SK-N-SH (cell line): ENCODE measurements at regions not wholly inside any gene's neighbourhood (a gene's known extent, or its start where the extent isn't known, plus 50 kb on each side); places are given as distances from the start of the nearest gene placed in this dataset.

Experiments
- CTCF ChIA-PET: fragments of 300-600, 350-600 bp; formaldehyde crosslinking; extraction: SDS; loops from one replicate; lab custom pipeline; 2021; lab: Yijun Ruan, JAX
- POLR2A ChIA-PET: fragments of 350-600 bp; sonication (Branson Sonifier 250); formaldehyde crosslinking; extraction: SDS; loops from one replicate; lab custom pipeline; 2020; ENCODE audit warnings: antibody characterized with exemption, inconsistent platforms; lab: Yijun Ruan, JAX
- DNase-seq: peaks from one replicate; pipeline ENCODE4 v3.0.0; 2012
- H2AFZ ChIP-seq: fragments of 200-600 bp; sonication (generic); 2 replicates; pipeline ENCODE4 v1.8.1; 2016; ENCODE audit warnings: antibody characterized with exemption, mild to moderate bottlenecking, low read depth
- H3F3A ChIP-seq: fragments of 200-600 bp; sonication (generic); replicated peaks from 2 replicates; pipeline ENCODE3; 2016; ENCODE audit warnings: antibody characterized with exemption, mild to moderate bottlenecking; ENCODE audit not compliant: insufficient read depth
- H3K27ac ChIP-seq, 2 experiments: fragments of 200-500 bp in 1 of 2; fragments of 200-600 bp in 1 of 2; sonication (Bioruptor generic) in 1 of 2; sonication (generic), shearing (Covaris generic) in 1 of 2; 2 replicates each; pipeline versions ENCODE4 v1.5.1 to v1.6.1; 2014 to 2016; ENCODE audit warnings: low read depth in 2 of 2, inconsistent platforms in 1 of 2, low read length in 1 of 2, mild to moderate bottlenecking in 1 of 2, mixed read lengths in 1 of 2
- H3K27me3 ChIP-seq: fragments of 200-600 bp; sonication (generic), shearing (Covaris generic); 2 replicates; pipeline ENCODE4 v1.6.1; 2016; ENCODE audit warnings: mixed run types; ENCODE audit not compliant: insufficient read depth
- H3K36me3 ChIP-seq, 2 experiments: fragments of 200-500 bp in 1 of 2; fragments of 200-600 bp in 1 of 2; sonication (Bioruptor generic) in 1 of 2; sonication (generic) in 1 of 2; replicated peaks in 1 of 2; 2 replicates each; pipeline versions ENCODE3 to v1.5.1; 2014 to 2016; ENCODE audit warnings: low read length in 1 of 2, mild to moderate bottlenecking in 1 of 2; ENCODE audit not compliant: insufficient read depth in 2 of 2, control insufficient read depth in 1 of 2
- H3K4me1 ChIP-seq, 2 experiments: fragments of 200-500 bp in 1 of 2; fragments of 200-600 bp in 1 of 2; sonication (Bioruptor generic) in 1 of 2; sonication (generic), shearing (Covaris generic) in 1 of 2; 2 replicates each; pipeline versions ENCODE4 v1.5.1 to v1.6.1; 2014 to 2016; ENCODE audit warnings: low read depth in 1 of 2, low read length in 1 of 2, mixed run types in 1 of 2; ENCODE audit not compliant: insufficient read depth in 2 of 2, control insufficient read depth in 1 of 2
- H3K4me2 ChIP-seq: fragments of 200-600 bp; sonication (generic), shearing (Covaris generic); 2 replicates; pipeline ENCODE4 v1.6.1; 2017; ENCODE audit warnings: mixed run types
- H3K4me3 ChIP-seq, 2 experiments: fragments of 200-500 bp in 1 of 2; fragments of 200-600 bp in 1 of 2; sonication (Bioruptor generic) in 1 of 2; sonication (generic), shearing (Covaris generic) in 1 of 2; 2 replicates each; pipeline versions ENCODE4 v1.5.1 to v1.8.1; 2014 to 2016; ENCODE audit warnings: low read depth in 2 of 2, inconsistent platforms in 1 of 2, low read length in 1 of 2, mild to moderate bottlenecking in 1 of 2, mixed read lengths in 1 of 2, moderate library complexity in 1 of 2
- H3K79me2 ChIP-seq: fragments of 200-600 bp; sonication (generic); 2 replicates; pipeline ENCODE4 v1.8.1; 2017; ENCODE audit warnings: mild to moderate bottlenecking; ENCODE audit not compliant: insufficient read depth
- H3K9ac ChIP-seq: fragments of 200-600 bp; sonication (generic); 2 replicates; pipeline ENCODE4 v1.6.1; 2017; ENCODE audit warnings: mixed run types
- H3K9me2 ChIP-seq: fragments of 200-600 bp; sonication (generic); 2 replicates; pipeline ENCODE4 v1.6.1; 2017; ENCODE audit warnings: mixed run types
- H3K9me3 ChIP-seq: fragments of 200-600 bp; sonication (generic); 2 replicates; pipeline ENCODE4 v1.6.1; 2017; ENCODE audit warnings: mixed run types, mild to moderate bottlenecking, moderate library complexity
- H4K20me1 ChIP-seq: fragments of 200-600 bp; sonication (generic); 2 replicates; pipeline ENCODE4 v1.6.1; 2017; ENCODE audit warnings: mild to moderate bottlenecking, mixed run types; ENCODE audit not compliant: insufficient read depth
- ELF1 ChIP-seq: IDR thresholded peaks from 2 replicates; pipeline ENCODE4 v1.4.0; 2012
- EP300 ChIP-seq, 2 experiments: IDR thresholded peaks; 2 replicates each; pipeline versions ENCODE4 v1.4.0 to v1.6.1; 2012; ENCODE audit warnings: borderline replicate concordance in 1 of 2, low read depth in 1 of 2, low read length in 1 of 2
- FOSL2 ChIP-seq: IDR thresholded peaks from 2 replicates; pipeline ENCODE4 v1.4.0; 2012; ENCODE audit warnings: low read depth, mild to moderate bottlenecking, moderate library complexity, borderline replicate concordance
- FOXJ3 ChIP-seq: sonication (generic); formaldehyde crosslinking; IDR thresholded peaks from 2 replicates; pipeline ENCODE4 v1.5.1; 2020; ENCODE audit warnings: mild to moderate bottlenecking, missing genetic modification reagents
- GATA2 ChIP-seq: sonication (generic); formaldehyde crosslinking; IDR thresholded peaks from 2 replicates; pipeline ENCODE4 v1.5.0; 2020; ENCODE audit warnings: mild to moderate bottlenecking, missing genetic modification reagents
- JUND ChIP-seq: IDR thresholded peaks from 2 replicates; pipeline ENCODE4 v1.4.0; 2012
- NRF1 ChIP-seq: IDR thresholded peaks from 2 replicates; pipeline ENCODE4 v1.6.1; 2012; ENCODE audit warnings: low read depth, mild to moderate bottlenecking, low read length
- SIN3A ChIP-seq: IDR thresholded peaks from 2 replicates; pipeline ENCODE4 v1.6.1; 2012; ENCODE audit warnings: low read depth, mild to moderate bottlenecking, low read length, moderate library complexity, borderline replicate concordance
- SMC3 ChIP-seq: IDR thresholded peaks from 2 replicates; pipeline ENCODE4 v1.6.1; 2012; ENCODE audit warnings: low read depth, low read length, improper control_type of control experiment
- YY1 ChIP-seq: IDR thresholded peaks from 2 replicates; pipeline ENCODE4 v1.4.0; 2012; ENCODE audit warnings: low read depth, mild to moderate bottlenecking
- WGBS: methylation state at CpG from one replicate; pipeline ENCODE4 v1.1.6; 2017; ENCODE audit warnings: low lambda C conversion rate; 5-methylcytosine and 5-hydroxymethylcytosine counted together
- TF ChIP-seq, protein P1 (sequence below): IDR thresholded peaks from 2 replicates; pipeline ENCODE4 v1.4.0; 2012; ENCODE audit warnings: low read depth, borderline replicate concordance
- TF ChIP-seq, protein P2 (sequence below): fragments of 150-350 bp; IDR thresholded peaks from 2 replicates; pipeline ENCODE4 v1.6.1; 2017; ENCODE audit warnings: antibody characterized with exemption, low read length, low read depth, borderline replicate concordance
- TF ChIP-seq, protein P3 (sequence below): IDR thresholded peaks from 2 replicates; pipeline ENCODE4; 2012
- TF ChIP-seq, protein P4 (sequence below): IDR thresholded peaks from 2 replicates; pipeline ENCODE4 v1.4.0; 2012; ENCODE audit warnings: low read depth
- TF ChIP-seq, protein P5 (sequence below): IDR thresholded peaks from 2 replicates; pipeline ENCODE4 v1.4.0; 2012; ENCODE audit warnings: low read depth, borderline replicate concordance

DNA sequence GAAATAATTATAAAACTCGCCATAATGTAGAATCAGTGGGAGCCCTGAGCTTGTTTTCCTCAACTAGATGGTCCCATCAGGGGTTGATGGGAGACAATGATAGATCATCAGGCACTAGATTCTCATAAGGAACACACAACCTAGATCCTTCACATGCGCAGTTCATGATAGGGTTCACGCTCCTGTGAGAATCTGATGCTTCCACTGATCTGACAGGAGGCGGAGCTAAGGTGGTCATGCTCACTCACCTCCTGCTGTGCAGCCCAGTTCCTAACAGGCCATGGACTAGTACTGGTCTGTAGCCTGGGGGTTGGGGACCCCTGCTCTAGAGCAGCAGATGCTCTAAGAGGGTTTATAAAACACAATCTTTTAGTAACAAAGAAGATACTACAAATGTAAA, 183.6 kb downstream of the ANXA2 start:
- Histone ChIP-seq H3K9me3 (no peaks in the 10 kb centered on the region), H3F3A (no peaks in the 10 kb centered on the region), H3K4me1 (no peaks in the 10 kb centered on the region)
- TF ChIP-seq EP300 (IDR thresholded peaks at IDR 0.05; ENCODE audit: borderline replicate concordance in 1 of 2, low read depth in 1 of 2, low read length in 1 of 2), result no peak
- TF ChIP-seq, all 33 proteins: peak for 0
- Histone ChIP-seq H3K27ac (no peak overlapping the region), H3K36me3 (no peaks in the 10 kb centered on the region), H3K9me2 (no peaks in the 10 kb centered on the region), H4K20me1 (no peaks in the 10 kb centered on the region), H3K4me3 (no peak overlapping the region), H3K4me2 (no peak overlapping the region), H3K79me2 (no peaks in the 10 kb centered on the region), H3K9ac (no peak overlapping the region), H2AFZ (no peak overlapping the region), H3K27me3 (no peaks in the 10 kb centered on the region; the same call in 1 of the 2 replicates)
- WGBS, result 34% methylated on average over 4 of the region's 4 CpGs
- POLR2A ChIA-PET, result no interaction called here
- DNase-seq, result no peak
- CTCF ChIA-PET, result interaction anchor here (1.0 to 1.5 kb wide), 2 partner anchors 11 to 112 kb away, joined by 3 read pairs; no protein-coding TSS in a partner anchor

DNA sequence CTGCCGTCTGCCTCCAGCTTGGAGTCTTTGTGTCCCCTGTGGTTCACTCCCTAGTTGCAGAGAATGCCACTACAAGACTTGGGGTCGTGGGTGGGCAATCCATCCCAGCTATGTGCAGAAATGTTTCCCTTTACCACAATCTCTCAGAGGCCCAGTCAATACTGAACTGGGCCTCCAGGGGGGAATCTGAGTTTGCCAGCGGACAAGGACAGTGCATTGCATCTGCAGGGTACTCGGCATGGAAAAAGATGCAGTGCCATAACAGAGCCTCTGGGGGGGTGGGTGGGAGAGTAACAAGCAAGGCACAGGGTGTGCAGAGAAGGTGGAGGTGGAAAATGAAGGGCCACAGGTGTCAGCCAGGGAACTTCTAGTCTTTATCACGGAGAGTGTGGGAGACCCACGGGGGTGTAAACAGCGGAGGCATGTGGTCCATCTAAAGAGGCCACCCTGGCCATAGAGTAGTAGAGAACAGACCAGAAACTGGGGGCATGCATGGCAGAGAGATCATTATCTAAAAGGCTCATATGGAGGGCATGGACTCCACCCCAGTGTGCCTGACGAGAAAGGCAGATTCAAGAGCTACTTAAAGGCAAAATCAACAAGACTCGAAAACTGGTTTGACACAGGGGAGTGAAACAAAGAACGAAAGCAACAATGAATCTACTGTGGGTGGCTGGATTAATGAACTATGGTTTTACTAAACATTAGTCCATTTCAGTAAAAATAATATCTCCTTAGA, 182.4 kb downstream of the ANXA2 start:
- no peak overlapping the region for H3K4me3 ChIP-seq
- H3K27me3 ChIP-seq, result no peaks in the 10 kb centered on the region; the same call in 1 of the 2 replicates
- no peaks in the 10 kb centered on the region for H4K20me1 ChIP-seq
- CTCF ChIA-PET, result interaction anchor here (1.3 to 1.4 kb wide), 2 partner anchors 35 to 110 kb away, joined by 3 to 5 read pairs; no protein-coding TSS in a partner anchor
- H3K9ac ChIP-seq, result no peak overlapping the region
- H3K9me2 ChIP-seq, result no peaks in the 10 kb centered on the region
- no peaks in the 10 kb centered on the region for H3K9me3 ChIP-seq
- H3K4me2 ChIP-seq, result no peak overlapping the region
- H3K36me3 ChIP-seq, result no peaks in the 10 kb centered on the region
- no peak overlapping the region for H3K27ac ChIP-seq
- no peak for TF ChIP-seq ELF1
- TF ChIP-seq, protein P1, sequence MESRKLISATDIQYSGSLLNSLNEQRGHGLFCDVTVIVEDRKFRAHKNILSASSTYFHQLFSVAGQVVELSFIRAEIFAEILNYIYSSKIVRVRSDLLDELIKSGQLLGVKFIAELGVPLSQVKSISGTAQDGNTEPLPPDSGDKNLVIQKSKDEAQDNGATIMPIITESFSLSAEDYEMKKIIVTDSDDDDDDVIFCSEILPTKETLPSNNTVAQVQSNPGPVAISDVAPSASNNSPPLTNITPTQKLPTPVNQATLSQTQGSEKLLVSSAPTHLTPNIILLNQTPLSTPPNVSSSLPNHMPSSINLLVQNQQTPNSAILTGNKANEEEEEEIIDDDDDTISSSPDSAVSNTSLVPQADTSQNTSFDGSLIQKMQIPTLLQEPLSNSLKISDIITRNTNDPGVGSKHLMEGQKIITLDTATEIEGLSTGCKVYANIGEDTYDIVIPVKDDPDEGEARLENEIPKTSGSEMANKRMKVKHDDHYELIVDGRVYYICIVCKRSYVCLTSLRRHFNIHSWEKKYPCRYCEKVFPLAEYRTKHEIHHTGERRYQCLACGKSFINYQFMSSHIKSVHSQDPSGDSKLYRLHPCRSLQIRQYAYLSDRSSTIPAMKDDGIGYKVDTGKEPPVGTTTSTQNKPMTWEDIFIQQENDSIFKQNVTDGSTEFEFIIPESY, result no peak
- TF ChIP-seq, protein P2, sequence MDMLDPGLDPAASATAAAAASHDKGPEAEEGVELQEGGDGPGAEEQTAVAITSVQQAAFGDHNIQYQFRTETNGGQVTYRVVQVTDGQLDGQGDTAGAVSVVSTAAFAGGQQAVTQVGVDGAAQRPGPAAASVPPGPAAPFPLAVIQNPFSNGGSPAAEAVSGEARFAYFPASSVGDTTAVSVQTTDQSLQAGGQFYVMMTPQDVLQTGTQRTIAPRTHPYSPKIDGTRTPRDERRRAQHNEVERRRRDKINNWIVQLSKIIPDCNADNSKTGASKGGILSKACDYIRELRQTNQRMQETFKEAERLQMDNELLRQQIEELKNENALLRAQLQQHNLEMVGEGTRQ, result no peak
- TF ChIP-seq GATA2 (CRISPR knock-in tag), result no peak
- no peak for TF ChIP-seq FOSL2
- TF ChIP-seq YY1, result no peak
- TF ChIP-seq, protein P3, sequence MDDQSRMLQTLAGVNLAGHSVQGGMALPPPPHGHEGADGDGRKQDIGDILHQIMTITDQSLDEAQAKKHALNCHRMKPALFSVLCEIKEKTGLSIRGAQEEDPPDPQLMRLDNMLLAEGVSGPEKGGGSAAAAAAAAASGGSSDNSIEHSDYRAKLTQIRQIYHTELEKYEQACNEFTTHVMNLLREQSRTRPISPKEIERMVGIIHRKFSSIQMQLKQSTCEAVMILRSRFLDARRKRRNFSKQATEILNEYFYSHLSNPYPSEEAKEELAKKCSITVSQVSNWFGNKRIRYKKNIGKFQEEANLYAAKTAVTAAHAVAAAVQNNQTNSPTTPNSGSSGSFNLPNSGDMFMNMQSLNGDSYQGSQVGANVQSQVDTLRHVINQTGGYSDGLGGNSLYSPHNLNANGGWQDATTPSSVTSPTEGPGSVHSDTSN, result no peak
- no peak for TF ChIP-seq SMC3
- no peak for TF ChIP-seq NRF1
- no peak for TF ChIP-seq JUND
- TF ChIP-seq, protein P4, sequence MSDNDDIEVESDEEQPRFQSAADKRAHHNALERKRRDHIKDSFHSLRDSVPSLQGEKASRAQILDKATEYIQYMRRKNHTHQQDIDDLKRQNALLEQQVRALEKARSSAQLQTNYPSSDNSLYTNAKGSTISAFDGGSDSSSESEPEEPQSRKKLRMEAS, result no peak
- no peak for TF ChIP-seq SIN3A
- TF ChIP-seq, protein P5, sequence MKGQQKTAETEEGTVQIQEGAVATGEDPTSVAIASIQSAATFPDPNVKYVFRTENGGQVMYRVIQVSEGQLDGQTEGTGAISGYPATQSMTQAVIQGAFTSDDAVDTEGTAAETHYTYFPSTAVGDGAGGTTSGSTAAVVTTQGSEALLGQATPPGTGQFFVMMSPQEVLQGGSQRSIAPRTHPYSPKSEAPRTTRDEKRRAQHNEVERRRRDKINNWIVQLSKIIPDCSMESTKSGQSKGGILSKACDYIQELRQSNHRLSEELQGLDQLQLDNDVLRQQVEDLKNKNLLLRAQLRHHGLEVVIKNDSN, result no peak
- TF ChIP-seq FOXJ3 (CRISPR knock-in tag), result no peak
- TF ChIP-seq, all 33 proteins: peak for 0
- WGBS, result 6% methylated on average over 9 of the region's 10 CpGs
- Histone ChIP-seq H3K79me2 (no peaks in the 10 kb centered on the region), H3K4me1 (no peaks in the 10 kb centered on the region), H2AFZ (no peak overlapping the region), H3F3A (no peaks in the 10 kb centered on the region)
- POLR2A ChIA-PET, result no interaction called here
- no peak for DNase-seq
